NCI-H2171 treated with DMSO at 0.1 percent for 48 hours (cell line): ENCODE measurements at regions not wholly inside any gene's neighbourhood (a gene's known extent, or its start where the extent isn't known, plus 50 kb on each side); places are given as distances from the start of the nearest gene placed in this dataset.
"Not testable (repeated sequence)": the region's sequence is repeated elsewhere in the genome, so short reads cannot be mapped to it uniquely, and the experiment has no call there.

Experiments used
- DNase-seq: peaks from one replicate; lab custom pipeline; 2025; lab: John Stamatoyannopoulos, UW

DNA sequence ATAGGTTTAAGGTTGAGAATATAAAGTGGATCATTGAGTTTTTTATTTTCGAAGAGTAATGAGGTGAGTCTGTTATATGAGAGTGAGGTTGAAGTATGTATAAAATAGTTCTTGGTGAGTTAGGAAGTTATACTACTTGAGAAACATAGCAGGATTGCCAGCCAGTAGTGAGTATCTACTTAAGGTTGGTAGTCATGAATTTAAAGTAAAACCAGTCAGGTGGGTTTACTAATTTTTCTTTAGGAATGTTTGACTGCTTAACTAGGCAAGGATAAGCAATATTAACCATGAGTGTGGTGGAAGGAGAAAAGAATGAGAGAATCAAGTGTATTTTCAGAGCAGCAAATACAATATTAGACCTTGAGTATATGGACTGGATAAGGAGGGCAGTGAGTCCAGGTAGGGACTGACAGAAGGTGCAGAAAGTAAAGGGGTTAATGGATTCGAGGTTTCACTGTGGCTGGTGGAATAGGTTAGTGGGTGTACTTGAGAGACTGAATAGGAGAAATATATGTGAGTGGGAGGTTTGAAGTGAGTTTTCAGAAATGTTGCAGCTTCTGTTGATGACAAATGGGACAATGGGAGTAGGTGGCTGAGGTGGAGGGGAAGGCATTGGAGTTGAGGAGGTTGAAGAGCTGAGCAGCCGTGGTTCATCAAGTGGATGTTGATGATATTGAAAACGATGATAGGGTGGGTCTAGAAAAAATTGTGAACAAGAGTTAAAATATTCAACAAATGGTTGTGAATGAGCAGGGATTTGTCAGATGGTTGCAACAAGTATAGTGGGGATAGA lies 232.5 kb upstream of the ASCC3 start:
- no peak for DNase-seq

DNA sequence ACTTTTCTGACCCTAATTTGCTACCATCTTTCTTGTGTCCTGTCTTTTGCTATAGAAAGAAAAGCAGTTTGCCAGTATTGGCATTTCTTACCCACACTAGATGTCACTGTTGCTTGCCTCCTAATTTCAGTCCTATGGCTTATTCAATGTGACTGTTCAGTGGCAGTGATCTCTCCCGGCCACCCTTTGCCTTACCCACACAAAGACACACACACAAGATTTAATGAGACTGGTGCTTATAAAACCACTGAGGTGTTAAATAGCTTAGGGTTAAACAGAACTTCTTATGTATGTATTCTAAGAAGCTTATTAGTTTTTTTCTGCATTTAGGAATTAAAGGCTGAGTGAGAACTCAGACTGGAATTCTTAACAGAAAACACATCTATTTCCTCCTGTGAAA lies 233.6 kb upstream of the ASCC3 start:
- peak; percentile 90 for DNase-seq

DNA sequence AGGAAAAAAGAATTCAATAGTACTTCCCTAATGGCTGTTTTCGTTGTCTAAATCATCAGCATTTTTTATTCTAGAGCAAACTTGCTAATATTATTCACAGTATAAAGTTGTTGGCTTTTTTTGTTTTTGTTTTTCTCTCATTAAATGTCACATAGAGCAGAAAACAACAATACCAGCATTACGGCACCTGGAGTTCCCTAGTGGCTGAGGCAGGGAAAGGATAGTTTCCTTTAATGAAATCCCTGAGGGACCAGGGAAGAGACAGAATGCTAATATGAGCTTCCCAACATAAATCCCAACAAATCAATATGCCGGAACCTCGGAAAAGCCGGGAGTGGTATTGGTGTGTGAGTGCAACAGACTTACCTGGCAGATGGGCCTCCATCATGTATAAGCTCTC lies 235.2 kb upstream of the ASCC3 start:
- DNase-seq = peak; percentile 60

DNA sequence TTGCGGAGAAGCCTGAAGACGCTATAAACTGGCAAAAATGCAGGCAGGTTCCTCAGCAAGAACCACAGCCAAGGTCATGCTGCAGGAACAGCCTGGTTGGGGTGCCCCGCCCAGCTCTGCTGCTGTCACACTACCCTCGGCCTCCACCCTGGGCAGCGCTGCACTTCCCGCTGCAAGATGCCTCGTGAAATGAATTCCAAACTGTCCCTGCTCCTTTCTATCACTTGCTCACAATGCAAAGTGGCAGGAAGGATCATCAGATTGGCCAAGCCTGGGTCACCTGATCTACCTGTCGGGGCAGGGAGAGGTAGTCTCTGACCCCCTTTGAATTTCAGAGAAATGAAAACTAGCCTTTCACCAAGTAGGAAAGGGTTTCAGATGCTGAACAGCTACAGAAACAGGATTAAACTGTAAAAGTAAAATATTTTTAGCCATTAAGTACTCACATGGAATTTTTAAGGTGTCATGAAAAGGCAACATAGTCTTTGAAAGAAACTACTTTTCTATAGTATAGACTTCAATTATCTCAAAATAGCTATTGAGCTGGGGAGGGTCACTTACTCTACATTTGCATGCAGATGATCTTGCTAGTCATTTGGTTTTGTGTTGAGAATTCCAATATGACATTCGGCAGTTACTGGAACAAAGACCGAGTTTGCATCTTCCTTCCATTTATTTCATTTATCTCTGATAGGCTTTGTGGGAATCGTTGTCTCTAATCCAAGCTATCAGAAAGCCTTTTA lies 236.4 kb upstream of the ASCC3 start:
- DNase-seq = no peak

DNA sequence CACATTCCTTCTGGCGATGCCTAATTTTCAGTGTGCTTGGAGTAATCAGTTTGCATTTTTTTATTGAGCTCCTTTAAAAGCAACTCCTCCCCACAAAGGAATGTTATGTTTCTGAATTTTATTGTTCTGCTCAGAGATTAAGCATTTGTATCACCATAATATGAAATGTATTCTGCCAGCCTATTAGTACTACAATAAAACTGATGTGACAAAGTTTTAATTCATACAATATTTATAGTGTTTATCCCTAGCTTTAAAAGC lies 236.9 kb upstream of the ASCC3 start:
- DNase-seq = no peak

DNA sequence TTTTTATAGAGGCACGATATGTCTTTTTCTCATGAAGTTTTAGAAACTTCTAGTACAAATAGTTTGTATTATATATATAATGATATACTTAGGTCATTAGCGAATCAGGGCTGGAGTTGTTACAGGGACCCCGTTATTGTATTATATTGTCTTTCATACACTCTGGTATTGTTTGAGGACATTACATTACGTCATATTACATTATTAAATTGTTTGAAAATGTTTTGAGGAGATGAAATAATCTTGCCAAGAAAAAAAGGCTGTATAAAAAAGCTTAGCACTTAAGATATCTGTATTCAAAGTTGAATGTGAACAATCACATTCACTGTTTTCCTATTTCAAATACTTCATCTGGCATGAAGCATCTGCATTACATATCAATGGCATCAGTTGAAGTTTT lies 239.6 kb upstream of the ASCC3 start:
- DNase-seq = no peak

DNA sequence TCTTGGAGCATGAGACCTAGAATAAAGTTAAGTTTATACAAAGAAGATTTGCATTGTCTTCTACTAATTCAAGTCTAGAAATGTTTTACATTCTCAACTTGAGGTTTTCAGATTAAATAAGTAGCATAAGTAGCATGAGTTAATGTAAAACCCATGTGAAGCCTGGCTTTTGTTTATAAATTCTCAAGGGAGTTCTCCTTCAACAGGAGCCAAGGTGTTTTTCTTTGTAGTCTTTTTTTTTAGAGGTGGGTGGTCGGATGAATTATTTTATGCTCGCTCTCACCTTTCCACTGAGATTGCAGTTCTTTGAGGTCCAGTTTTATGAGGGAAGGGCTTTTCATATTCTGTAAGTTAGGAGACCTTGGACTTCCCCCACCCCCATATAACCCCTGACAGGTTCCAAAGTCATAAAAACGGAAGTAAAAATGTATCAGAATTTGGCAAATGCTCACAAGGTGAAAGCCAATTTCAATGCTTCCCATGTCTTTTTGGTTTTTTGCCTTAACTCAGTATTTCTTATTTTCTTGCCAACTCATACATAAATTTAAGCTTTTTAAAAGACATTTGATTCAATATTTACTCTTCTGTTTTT lies 244.3 kb upstream of the ASCC3 start:
- peak; percentile 57 for DNase-seq

DNA sequence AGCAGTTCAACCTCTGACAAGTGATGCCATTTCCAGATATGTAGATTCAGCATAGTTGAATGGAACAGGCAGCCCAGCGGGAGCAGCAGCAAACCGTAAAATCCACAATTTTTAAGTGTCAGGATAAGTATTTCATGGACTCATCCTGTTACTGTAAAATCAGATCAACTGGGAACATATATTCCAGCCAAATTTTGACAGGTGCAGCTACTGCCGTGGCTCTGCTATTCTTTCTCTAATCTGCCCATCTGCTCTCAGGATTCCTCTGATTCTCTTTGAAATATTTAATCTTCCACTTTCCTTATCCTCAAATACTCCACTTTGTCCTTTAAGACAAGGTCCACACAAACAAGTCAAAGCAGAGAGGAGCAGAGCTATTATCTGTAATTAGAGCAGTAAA lies 245.4 kb upstream of the ASCC3 start:
- DNase-seq = peak; percentile 37

DNA sequence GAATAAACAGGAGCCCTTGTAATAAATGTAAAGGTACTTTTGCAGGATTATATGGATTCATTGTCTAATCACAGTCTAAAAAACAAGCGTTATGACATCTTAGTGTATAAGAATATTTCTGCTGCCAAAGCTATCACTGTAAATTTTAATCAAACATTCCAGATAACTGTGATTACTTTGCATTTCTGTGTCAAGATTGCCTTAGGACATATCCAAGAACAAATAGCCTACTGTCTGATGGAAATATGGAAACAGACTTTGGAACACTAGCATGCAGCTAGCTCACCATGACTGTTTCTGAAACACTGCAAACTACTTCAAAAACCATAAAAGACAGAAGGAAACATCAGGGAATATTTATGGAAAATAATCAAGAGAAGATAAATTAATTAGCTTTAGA lies 248.7 kb upstream of the ASCC3 start:
- no peak for DNase-seq

DNA sequence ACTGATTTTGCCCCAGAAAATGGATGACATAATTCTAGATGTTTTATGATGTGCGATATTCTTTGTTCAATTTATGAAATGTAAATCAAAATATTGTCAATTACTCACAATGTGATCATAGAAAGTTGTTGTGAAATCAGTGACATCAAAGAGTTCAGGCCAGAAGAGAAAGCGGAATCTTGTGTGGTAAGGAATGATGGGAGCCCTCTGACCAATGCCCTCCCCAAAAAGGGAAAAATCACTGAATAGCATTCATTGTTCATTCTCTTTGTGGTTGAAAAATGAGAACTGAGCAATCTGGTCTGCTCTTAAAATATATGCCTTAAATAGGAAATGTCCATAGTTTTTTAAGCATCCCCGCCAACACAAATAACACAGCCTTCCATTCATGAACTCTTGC lies 247.1 kb upstream of the GRIK2 start:
- no peak for DNase-seq

DNA sequence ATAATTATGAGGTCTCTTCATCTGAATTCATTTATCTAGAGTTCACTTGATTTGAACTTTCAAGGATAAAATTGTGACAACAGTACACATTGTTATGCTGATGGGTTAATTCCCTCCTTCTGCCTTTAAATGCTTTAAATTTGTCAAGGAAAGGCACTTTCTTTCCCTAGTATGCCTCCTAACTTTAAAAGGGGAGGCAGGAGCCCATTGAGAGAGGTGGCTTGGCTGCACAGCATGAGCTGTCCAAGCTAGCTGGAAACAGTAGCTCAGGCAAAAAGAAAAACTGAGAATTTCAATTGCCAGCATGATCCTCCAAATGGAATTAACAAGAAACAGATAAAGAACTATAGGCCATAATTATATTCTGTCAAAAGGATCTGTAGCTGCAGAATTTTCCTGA lies 243.3 kb upstream of the GRIK2 start:
- no peak for DNase-seq

DNA sequence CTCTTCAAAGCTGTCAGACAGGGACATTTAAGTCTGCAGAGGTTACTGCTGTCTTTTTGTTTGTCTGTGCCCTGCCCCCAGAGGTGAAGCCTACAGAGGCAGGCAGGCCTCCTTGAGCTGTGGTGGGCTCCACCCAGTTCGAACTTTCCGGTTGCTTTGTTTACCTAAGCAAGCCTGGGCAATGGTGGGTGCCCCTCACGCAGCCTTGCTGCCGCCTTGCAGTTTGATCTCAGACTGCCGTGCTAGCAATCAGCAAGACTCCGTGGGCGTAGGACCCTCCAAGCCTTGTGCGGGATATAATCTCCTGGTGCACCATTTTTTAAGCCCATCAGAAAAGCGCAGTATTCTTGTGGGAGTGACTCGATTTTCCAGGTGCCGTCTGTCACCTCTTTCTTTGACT lies 235.9 kb upstream of the GRIK2 start:
- not testable (repeated sequence) for DNase-seq

DNA sequence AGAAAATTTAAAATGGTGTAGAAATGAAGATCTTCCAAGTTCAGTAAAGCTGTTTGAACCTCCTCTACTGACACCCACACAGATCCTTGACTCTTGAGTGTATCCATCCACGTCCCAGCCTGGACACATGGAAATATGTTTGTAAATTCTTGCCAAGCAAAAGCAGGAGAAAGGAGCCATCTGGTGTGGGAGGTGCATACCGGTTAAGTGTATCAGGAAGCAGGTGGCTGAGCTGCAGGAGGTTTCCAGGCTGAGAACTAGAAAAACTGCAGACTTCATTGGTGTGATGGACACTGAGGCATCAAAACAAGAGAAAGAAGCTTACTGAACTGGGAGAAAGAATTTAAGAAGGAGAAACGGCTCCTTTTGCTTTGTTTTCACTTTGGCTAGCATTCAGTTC lies 229.9 kb upstream of the GRIK2 start:
- DNase-seq = peak; percentile 97

DNA sequence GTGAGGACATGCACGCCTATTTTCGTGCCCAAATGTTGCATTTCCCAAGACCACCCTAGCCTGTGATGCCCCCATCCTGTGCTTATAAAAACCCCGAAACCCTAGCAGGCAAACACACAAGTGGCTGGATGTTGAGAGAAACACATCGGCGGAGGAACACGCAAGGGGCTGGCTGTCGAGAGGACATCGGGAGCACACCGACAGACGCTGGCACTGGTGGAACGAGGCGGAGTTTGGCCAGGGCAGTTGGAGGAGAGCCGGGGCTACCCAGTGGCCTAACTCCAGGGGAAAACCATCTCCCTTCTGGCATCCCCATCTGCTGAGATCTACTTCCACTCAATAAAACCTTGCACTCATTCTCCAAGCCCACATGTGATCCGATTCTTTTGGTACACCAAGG lies 225.9 kb upstream of the GRIK2 start:
- DNase-seq = no peak

DNA sequence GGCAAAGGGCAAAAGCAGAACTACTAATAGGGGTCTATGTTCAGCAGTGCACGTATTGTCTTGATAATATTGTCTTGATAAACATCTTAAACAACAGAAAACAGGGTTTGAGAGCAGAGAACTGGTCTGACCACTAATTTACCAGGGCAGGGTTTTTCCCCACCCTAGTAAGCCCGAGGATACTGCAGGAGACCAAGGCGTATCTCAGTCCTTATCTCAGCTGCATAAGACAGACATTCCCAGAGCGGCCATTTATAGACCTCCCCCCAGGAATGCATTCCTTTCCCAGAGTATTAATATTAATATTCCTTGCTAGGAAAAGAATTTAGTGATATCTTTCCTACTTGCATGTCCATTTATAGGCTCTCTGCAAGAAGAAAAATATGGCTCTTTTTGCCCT lies 222.5 kb upstream of the GRIK2 start:
- DNase-seq = not testable (repeated sequence)

DNA sequence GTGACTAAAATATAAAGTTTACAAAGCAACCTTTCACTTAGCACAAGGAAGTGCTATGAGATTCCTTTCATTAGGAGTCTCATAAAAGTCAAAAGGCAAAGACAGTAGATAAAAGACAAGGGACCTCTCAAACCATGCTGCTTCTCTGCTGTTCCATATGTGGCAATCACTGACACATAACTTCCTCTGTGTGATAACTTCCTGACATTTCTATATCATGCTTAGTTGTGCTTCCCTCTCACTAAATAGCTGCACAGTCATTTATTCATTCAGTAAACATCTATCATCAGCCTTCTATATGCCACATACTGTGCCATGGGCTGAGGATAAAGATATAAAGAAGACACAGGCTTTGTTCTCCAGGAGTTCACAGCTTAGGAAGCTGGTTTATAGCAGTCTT lies 214.8 kb upstream of the GRIK2 start:
- DNase-seq = no peak

DNA sequence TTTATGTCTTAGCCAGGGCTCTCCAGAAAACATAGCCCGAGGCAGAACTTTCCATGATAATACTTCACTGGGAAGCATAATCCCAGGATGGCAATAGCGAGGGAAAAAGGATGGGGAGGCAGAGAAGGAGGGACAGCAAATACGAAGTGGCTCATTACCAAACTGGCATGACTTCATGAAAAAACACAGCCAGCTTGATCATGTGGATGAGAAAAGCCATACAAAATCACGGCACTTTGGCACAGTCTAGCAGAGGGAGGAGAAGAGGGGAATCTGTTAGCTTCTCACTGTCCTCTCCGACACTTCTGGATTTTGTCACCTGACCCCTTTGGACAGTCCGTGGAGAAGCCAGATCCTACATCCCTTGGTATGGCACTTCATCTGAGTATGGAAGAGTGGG lies 212.5 kb upstream of the GRIK2 start:
- no peak for DNase-seq

DNA sequence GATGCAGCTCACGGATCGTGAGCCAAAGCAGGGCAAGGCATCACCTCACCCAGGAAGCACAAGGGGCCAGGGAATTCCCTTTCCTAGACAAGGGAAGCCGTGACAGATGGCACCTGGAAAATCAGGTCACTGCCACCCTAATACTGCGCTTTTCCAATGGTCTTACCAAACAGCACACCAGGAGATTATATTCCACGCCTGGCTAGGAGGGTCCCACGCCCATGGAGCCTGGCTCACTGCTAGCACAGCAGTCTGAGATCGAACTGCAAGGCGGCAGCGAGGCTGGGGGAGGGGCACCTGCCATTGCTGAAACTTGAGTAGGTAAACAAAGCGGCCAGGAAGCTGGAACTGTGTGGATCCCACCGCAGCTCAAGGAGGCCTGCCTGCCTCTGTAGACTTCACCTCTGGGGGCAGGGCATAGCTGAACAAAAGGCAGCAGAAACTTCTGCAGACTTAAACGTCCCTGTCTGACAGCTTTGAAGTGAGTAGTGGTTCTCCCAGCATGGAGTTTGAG lies 205.2 kb upstream of the GRIK2 start:
- DNase-seq = peak; percentile 57

DNA sequence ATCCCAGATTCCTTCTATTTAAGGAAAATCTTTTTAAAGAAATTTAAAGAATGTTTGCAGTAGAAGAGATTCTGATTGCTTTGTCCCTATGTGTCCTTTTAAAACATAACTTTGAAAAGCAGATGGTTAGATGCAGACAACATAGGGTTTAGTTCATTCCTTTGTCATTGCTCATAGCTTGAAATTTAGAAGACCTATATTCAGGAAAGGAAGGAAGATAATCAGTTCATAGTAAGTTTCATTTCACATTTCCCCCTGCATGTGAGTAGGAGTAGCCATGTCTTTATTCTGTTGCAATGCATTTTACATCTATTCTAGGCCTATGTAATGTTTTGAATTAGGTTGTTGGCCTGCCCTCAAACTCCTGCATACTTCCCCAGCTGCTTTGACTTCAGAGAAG lies 197.9 kb upstream of the GRIK2 start:
- DNase-seq = no peak

DNA sequence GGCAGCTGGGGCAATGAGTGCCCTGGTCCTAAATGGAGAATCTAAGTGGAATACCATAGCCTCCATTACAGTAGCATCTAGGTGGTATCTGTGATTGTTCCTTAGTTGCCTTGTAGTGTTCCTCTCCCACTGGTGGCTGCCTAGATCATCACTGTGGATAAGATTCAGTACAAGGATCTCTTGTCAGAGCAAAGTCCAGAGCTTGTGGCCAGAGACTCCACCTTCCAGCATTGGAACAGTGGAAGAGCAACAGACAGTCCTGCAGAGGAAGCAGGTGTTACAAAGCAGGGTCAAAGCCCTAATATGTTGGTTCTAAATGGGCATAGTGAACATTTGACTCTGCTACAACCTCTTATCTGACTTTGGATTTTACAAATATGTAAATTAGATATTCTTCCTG lies 194.1 kb upstream of the GRIK2 start:
- no peak for DNase-seq

DNA sequence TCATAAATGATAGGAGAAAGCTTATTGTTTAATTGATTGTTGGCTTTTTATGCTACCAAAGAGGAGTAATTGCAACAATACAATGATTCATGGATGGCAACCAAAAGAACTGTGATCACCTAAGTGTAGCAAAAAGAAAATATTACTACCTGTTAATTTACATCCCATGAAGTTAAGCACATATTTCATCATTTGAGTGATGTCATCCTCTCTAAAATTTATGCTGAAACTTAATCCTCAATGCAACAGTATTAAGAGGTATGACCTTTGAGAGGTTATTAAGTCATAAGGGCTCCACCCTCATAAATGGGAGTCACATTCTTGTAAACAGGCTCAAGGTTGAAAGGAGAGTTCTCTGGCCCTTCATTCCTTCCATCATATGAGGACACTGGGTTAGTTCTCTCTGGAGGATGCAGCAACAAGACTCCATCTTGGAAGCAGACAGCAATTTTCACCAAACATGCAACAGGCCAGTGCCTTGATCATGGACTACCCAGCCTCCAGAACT lies 190.6 kb upstream of the GRIK2 start:
- no peak for DNase-seq

DNA sequence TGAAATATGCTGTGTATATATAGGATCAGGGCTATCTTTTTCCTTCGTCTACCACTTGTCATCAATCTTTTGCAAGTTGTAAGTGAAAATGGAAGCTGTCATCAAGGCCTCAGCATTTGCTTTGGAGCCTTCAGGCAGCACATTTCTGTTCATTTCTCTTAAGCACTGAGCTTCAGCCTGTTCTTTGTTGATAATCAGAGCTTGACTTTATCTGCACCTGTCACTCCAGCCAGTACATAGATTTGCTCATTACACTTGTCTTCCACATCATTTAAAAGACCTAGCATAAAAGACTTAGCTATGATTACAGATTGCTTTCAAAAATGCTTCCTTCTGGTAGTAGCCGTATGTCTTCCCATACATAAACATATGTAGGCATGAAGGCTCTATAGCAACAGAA lies 189.8 kb upstream of the GRIK2 start:
- no peak for DNase-seq

DNA sequence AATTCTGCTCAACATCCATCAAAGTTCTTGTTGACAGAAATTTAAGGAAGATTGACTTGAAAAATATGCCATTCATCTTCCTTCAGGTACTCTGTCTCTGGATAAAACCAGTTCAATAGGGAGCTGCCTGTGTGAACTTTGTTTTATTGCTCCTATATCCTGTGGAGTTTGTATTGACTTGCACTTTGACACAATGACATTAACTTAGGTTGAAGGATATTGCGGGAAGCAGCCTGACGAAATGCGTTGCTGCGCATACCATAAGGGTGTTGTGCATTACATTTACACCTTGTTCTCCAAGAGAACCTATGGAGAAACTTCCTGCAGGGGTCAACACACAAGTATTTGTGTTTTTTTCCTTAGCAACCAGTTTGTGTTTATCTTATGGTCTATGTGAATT lies 185.4 kb upstream of the GRIK2 start:
- DNase-seq = no peak
